Posterior vena cava (tissue), 2 donors: ENCODE measurements at regions not wholly inside any gene's neighbourhood (a gene's known extent, or its start where the extent isn't known, plus 50 kb on each side); places are given as distances from the start of the nearest gene placed in this dataset.
"Not testable (repeated sequence)": the region's sequence is repeated elsewhere in the genome, so short reads cannot be mapped to it uniquely, and the experiment has no call there.

Experiments used
- DNase-seq: peaks from one replicate; pipeline ENCODE4 v3.0.0-alpha.2; 2020; ENCODE audit warnings: low spot score
- intact Hi-C, 2 donors: fragments of 100-400 bp; cut with DNase I; formaldehyde crosslinking; loops; one replicate each; pipeline versions ENCODE4 v1.14.1 to v1.14.2; 2022 to 2023
- donor health status: DM: yes; HTN: yes; CAD: no.
- donor health status: DM: yes; HTN: yes; CAD: no.

GRCh38 chr10:124210263-124210662 lies 116.9 kb upstream of the CHST15 start:
- intact Hi-C loops: no loop called here
- no peak for DNase-seq

GRCh38 chr10:124207391-124207790 lies 114.0 kb upstream of the CHST15 start:
- DNase-seq: no peak
- intact Hi-C loops: no loop called here

- DNase-seq: no peak
Measured at GRCh38 chr10:124206616-124207015, 113.2 kb upstream of the CHST15 start.

GRCh38 chr10:124205432-124205831 lies 112.0 kb upstream of the CHST15 start:
- intact Hi-C loops: no loop called here
- DNase-seq: no peak

More at GRCh38 chr10:124206616-124207015, 113.2 kb upstream of the CHST15 start:
- intact Hi-C loops: no loop called here

GRCh38 chr10:124204726-124205125 lies 111.3 kb upstream of the CHST15 start:
- no peak for DNase-seq

GRCh38 chr10:124200011-124200410 lies 106.6 kb upstream of the CHST15 start:
- DNase-seq: no peak
- intact Hi-C loops: no loop called here

More at GRCh38 chr10:124204726-124205125, 111.3 kb upstream of the CHST15 start:
- intact Hi-C loops: no loop called here

GRCh38 chr10:124198871-124199270 lies 105.5 kb upstream of the CHST15 start:
- intact Hi-C loops: no loop called here
- no peak for DNase-seq

GRCh38 chr10:124198125-124198501 lies 104.7 kb upstream of the CHST15 start:
- DNase-seq: no peak
- intact Hi-C loops: no loop called here

GRCh38 chr10:124197371-124198124 lies 104.2 kb upstream of the CHST15 start:
- intact Hi-C loops: no loop called here
- DNase-seq: no peak

- intact Hi-C loops: no loop called here
- DNase-seq: no peak
Measured at GRCh38 chr10:124196659-124197058, 103.3 kb upstream of the CHST15 start.

- intact Hi-C loops: loop anchor here in 1 of 2 donors (5.0 kb wide), 1 partner anchor 558 kb away; no protein-coding TSS in a partner anchor
- DNase-seq: no peak
Measured at GRCh38 chr10:124194199-124194824, 100.9 kb upstream of the CHST15 start.

GRCh38 chr10:124193309-124193696 lies 99.9 kb upstream of the CHST15 start:
- DNase-seq: no peak
- intact Hi-C loops: loop anchor here in 1 of 2 donors (5.0 kb wide), 1 partner anchor 559 kb away; no protein-coding TSS in a partner anchor

- intact Hi-C loops: loop anchor here in 1 of 2 donors (5.0 kb wide), 1 partner anchor 560 kb away; no protein-coding TSS in a partner anchor
- DNase-seq: not testable (repeated sequence)
Measured at GRCh38 chr10:124192664-124193308, 99.4 kb upstream of the CHST15 start.

- intact Hi-C loops: loop anchor here in 1 of 2 donors (5.0 kb wide), 1 partner anchor 562 kb away; no protein-coding TSS in a partner anchor
- DNase-seq: not testable (repeated sequence)
Measured at GRCh38 chr10:124190476-124190875, 97.1 kb upstream of the CHST15 start.

GRCh38 chr10:124186956-124187355 lies 93.6 kb upstream of the CHST15 start:
- DNase-seq: no peak
- intact Hi-C loops: no loop called here

- DNase-seq: no peak
- intact Hi-C loops: no loop called here
Measured at GRCh38 chr10:124185084-124185483, 91.7 kb upstream of the CHST15 start.

- DNase-seq: no peak
- intact Hi-C loops: no loop called here
Measured at GRCh38 chr10:124184208-124184830, 90.9 kb upstream of the CHST15 start.

GRCh38 chr10:124183617-124184016 lies 90.2 kb upstream of the CHST15 start:
- intact Hi-C loops: no loop called here
- no peak for DNase-seq

- intact Hi-C loops: no loop called here
Measured at GRCh38 chr10:124182088-124182541, 88.7 kb upstream of the CHST15 start.

GRCh38 chr10:124181656-124182055 lies 88.3 kb upstream of the CHST15 start:
- no peak for DNase-seq

More at GRCh38 chr10:124182088-124182541, 88.7 kb upstream of the CHST15 start:
- DNase-seq: no peak

More at GRCh38 chr10:124181656-124182055, 88.3 kb upstream of the CHST15 start:
- intact Hi-C loops: no loop called here
